Muscle of leg (tissue), 3 donors: ENCODE measurements at regions not wholly inside any gene's neighbourhood (a gene's known extent, or its start where the extent isn't known, plus 50 kb on each side); places are given as distances from the start of the nearest gene placed in this dataset.

Experiments used
- DNase-seq: peaks from one replicate; pipeline ENCODE4 v3.0.0; 2013
- H3K27ac ChIP-seq: one replicate; pipeline ENCODE4 v1.5.1; 2013; ENCODE audit warnings: mild to moderate bottlenecking, low read length, control low read depth
- H3K27me3 ChIP-seq: one replicate; pipeline ENCODE4 v1.6.1; 2013; ENCODE audit warnings: low read length; ENCODE audit not compliant: control insufficient read depth, insufficient read depth
- H3K36me3 ChIP-seq: one replicate; pipeline ENCODE4 v1.6.1; 2013; ENCODE audit warnings: low read length; ENCODE audit not compliant: control insufficient read depth, insufficient read depth
- H3K4me1 ChIP-seq: one replicate; pipeline ENCODE4 v1.6.1; 2013; ENCODE audit warnings: low read length; ENCODE audit not compliant: control insufficient read depth, insufficient read depth
- H3K4me3 ChIP-seq: one replicate; pipeline ENCODE4 v1.5.1; 2013; ENCODE audit warnings: low read length, control low read depth
- H3K9me3 ChIP-seq: replicated peaks from 2 replicates; pipeline ENCODE4 v1.6.1; 2013; ENCODE audit warnings: low read depth, low read length; ENCODE audit not compliant: control insufficient read depth
- WGBS: methylation state at CpG from one replicate; pipeline ENCODE4 v1.1.5; 2013; ENCODE audit warnings: missing lambda C conversion rate; ENCODE audit not compliant: insufficient coverage; 5-methylcytosine and 5-hydroxymethylcytosine counted together

GRCh38 chrX:146241902-146242301 lies 424.3 kb downstream of the SLITRK2 start:
- no peaks in the 10 kb centered on the region for H3K4me1 ChIP-seq
- no CpG with 5 or more reads among the region's 3 CpGs for WGBS

GRCh38 chrX:146243041-146243440 lies 425.4 kb downstream of the SLITRK2 start:
- Histone ChIP-seq H3K27me3 (no peaks in the 10 kb centered on the region), H3K27ac (no peak overlapping the region), H3K4me1 (no peaks in the 10 kb centered on the region), H3K4me3 (no peak overlapping the region), H3K36me3 (no peaks in the 10 kb centered on the region), H3K9me3 (no peaks in the 10 kb centered on the region)
- no CpG with 5 or more reads among the region's 3 CpGs for WGBS
- peak; percentile 2 for DNase-seq

More at GRCh38 chrX:146241902-146242301, 424.3 kb downstream of the SLITRK2 start:
- Histone ChIP-seq H3K36me3 (no peaks in the 10 kb centered on the region), H3K9me3 (no peaks in the 10 kb centered on the region), H3K27me3 (no peaks in the 10 kb centered on the region), H3K4me3 (no peak overlapping the region), H3K27ac (no peak overlapping the region)
- no peak for DNase-seq

GRCh38 chrX:146259207-146259606 lies 441.6 kb downstream of the SLITRK2 start:
- 97% methylated on average over 8 of the region's 18 CpGs for WGBS
- H3K27ac ChIP-seq, result no peak overlapping the region
- DNase-seq, result no peak

GRCh38 chrX:146264763-146265375 lies 447.2 kb downstream of the SLITRK2 start:
- no peak overlapping the region for H3K4me3 ChIP-seq
- H3K36me3 ChIP-seq, result no peaks in the 10 kb centered on the region
- no peaks in the 10 kb centered on the region for H3K9me3 ChIP-seq
- WGBS, result 45% methylated on average over 5 of the region's 8 CpGs
- no peak for DNase-seq
- H3K27ac ChIP-seq, result no peak overlapping the region
- no peaks in the 10 kb centered on the region for H3K27me3 ChIP-seq
- H3K4me1 ChIP-seq, result no peaks in the 10 kb centered on the region

More at GRCh38 chrX:146259207-146259606, 441.6 kb downstream of the SLITRK2 start:
- Histone ChIP-seq H3K4me1 (no peaks in the 10 kb centered on the region), H3K9me3 (no peaks in the 10 kb centered on the region), H3K36me3 (no peaks in the 10 kb centered on the region), H3K27me3 (no peaks in the 10 kb centered on the region), H3K4me3 (no peak overlapping the region)

- Histone ChIP-seq H3K4me3 (no peak overlapping the region), H3K27ac (no peak overlapping the region), H3K9me3 (no peaks in the 10 kb centered on the region), H3K27me3 (no peaks in the 10 kb centered on the region), H3K4me1 (no peaks in the 10 kb centered on the region), H3K36me3 (no peaks in the 10 kb centered on the region)
- WGBS, result no CpG with 5 or more reads among the region's 2 CpGs
- DNase-seq, result peak; percentile 1
Observed at GRCh38 chrX:146278381-146278780, 460.8 kb downstream of the SLITRK2 start.
